ACC112 (cell line): ENCODE measurements at regions not wholly inside any gene's neighbourhood (a gene's known extent, or its start where the extent isn't known, plus 50 kb on each side); places are given as distances from the start of the nearest gene placed in this dataset.
"Not testable (repeated sequence)": the region's sequence is repeated elsewhere in the genome, so short reads cannot be mapped to it uniquely, and the experiment has no call there.

Experiments
- H2AFZ ChIP-seq: fragments of 200-600 bp; sonication (generic); one replicate; pipeline ENCODE4 v1.6.0; 2017; ENCODE audit warnings: antibody characterized with exemption, low read length; ENCODE audit not compliant: unreplicated experiment
- H3K27ac ChIP-seq: fragments of 200-600 bp; sonication (generic); 2 replicates; pipeline ENCODE4 v1.5.1; 2014; ENCODE audit warnings: low read depth, mild to moderate bottlenecking, antibody characterized with exemption, low read length, moderate library complexity
- H3K27me3 ChIP-seq: fragments of 200-600 bp; sonication (generic); 2 replicates; pipeline ENCODE4 v1.6.1; 2014; ENCODE audit warnings: mild to moderate bottlenecking, antibody characterized with exemption, low read length, moderate library complexity, mixed read lengths; ENCODE audit not compliant: insufficient read depth
- H3K36me3 ChIP-seq: fragments of 200-600 bp; sonication (generic); 2 replicates; pipeline ENCODE4 v1.6.1; 2016; ENCODE audit warnings: mild to moderate bottlenecking, antibody characterized with exemption, low read length, moderate library complexity, mixed read lengths; ENCODE audit not compliant: insufficient read depth
- H3K4me1 ChIP-seq: fragments of 200-600 bp; sonication (generic); one replicate; pipeline ENCODE4 v1.6.1; 2016; ENCODE audit warnings: low read length, mixed read lengths; ENCODE audit not compliant: insufficient read depth, unreplicated experiment, control insufficient read depth
- H3K4me3 ChIP-seq: fragments of 200-600 bp; sonication (generic); 2 replicates; pipeline ENCODE4 v1.5.1; 2014; ENCODE audit warnings: mild to moderate bottlenecking, low read depth, low read length
- H3K79me2 ChIP-seq: fragments of 200-600 bp; sonication (generic); one replicate; pipeline ENCODE4 v1.6.0; 2016; ENCODE audit warnings: low read length; ENCODE audit not compliant: control insufficient read depth, unreplicated experiment, insufficient read depth

- Histone ChIP-seq H3K36me3 (no peaks in the 10 kb centered on the region), H3K27me3 (no peaks in the 10 kb centered on the region), H3K4me3 (no peak overlapping the region), H3K4me1 (no peaks in the 10 kb centered on the region), H3K27ac (no peak overlapping the region), H3K79me2 (no peaks in the 10 kb centered on the region), H2AFZ (no peak overlapping the region)
Observed at GRCh38 chrX:138874271-138874935, 162.9 kb upstream of the FGF13 start.

- H3K4me3 ChIP-seq, H2AFZ ChIP-seq: not testable (repeated sequence)
Observed at GRCh38 chrX:138873640-138874039, 162.1 kb upstream of the FGF13 start.

DNA sequence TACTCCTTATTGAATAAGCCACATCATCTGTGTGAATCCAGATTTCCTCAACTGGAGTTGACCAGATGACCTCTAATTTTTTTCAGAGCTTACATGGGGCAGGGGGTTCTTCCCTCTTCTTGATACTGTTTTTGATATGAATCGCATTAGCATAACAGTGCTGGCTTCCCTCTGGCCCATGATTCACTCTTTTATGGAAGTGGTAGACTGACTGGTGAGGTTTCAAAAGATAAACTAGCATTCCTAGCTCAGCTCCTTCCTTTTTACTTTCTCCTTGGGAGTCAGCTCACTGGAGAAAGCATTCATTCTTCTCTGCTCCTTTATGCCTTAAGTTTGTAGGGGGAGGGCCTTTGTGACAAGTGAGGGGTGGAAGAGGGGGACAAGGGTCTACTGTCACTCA lies 161.0 kb upstream of the FGF13 start:
- Histone ChIP-seq H3K4me3 (no peak overlapping the region), H3K27me3 (no peaks in the 10 kb centered on the region), H3K79me2 (no peaks in the 10 kb centered on the region), H2AFZ (no peak overlapping the region), H3K27ac (no peak overlapping the region), H3K4me1 (no peaks in the 10 kb centered on the region), H3K36me3 (no peaks in the 10 kb centered on the region)

More at GRCh38 chrX:138873640-138874039, 162.1 kb upstream of the FGF13 start:
- not testable (repeated sequence) for H3K36me3 ChIP-seq, H3K27me3 ChIP-seq, H3K4me1 ChIP-seq, H3K79me2 ChIP-seq, H3K27ac ChIP-seq

- Histone ChIP-seq H3K4me3 (no peak overlapping the region), H3K4me1 (no peaks in the 10 kb centered on the region), H3K36me3 (no peaks in the 10 kb centered on the region), H3K27ac (no peak overlapping the region), H2AFZ (no peak overlapping the region), H3K79me2 (no peaks in the 10 kb centered on the region), H3K27me3 (no peaks in the 10 kb centered on the region)
Observed at GRCh38 chrX:138871739-138872138, 160.2 kb upstream of the FGF13 start.

GRCh38 chrX:138866643-138867042 lies 155.1 kb upstream of the FGF13 start:
- no peak overlapping the region for H3K4me3 ChIP-seq
- H3K36me3 ChIP-seq = no peaks in the 10 kb centered on the region
- no peak overlapping the region for H3K27ac ChIP-seq
- no peak overlapping the region for H2AFZ ChIP-seq
- H3K27me3 ChIP-seq = no peaks in the 10 kb centered on the region
- no peaks in the 10 kb centered on the region for H3K79me2 ChIP-seq
- no peaks in the 10 kb centered on the region for H3K4me1 ChIP-seq

- H2AFZ ChIP-seq = no peak overlapping the region
- H3K27me3 ChIP-seq = no peaks in the 10 kb centered on the region
- H3K36me3 ChIP-seq = no peaks in the 10 kb centered on the region
- no peaks in the 10 kb centered on the region for H3K4me1 ChIP-seq
- H3K27ac ChIP-seq = no peak overlapping the region
- H3K79me2 ChIP-seq = no peaks in the 10 kb centered on the region
- no peak overlapping the region for H3K4me3 ChIP-seq
Observed at GRCh38 chrX:138865093-138865649, 153.7 kb upstream of the FGF13 start.

DNA sequence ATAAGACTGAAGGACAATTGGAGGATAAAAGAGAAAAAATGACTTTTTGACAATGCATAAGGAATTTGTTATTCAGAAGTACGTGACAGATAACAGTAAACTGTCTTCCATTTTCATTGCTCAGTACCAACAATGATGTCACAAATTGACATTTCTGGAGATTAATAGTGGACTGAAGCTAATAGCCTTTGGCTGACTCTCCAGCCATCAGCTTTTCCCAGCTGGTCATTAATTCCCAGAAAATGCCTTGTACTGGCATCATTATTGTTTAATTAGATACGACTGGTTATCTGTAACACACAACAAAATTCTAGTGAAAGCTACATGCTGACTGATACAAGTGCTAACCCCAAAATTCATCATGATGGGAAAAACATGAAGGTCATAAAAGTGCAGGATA lies 147.9 kb upstream of the FGF13 start:
- no peaks in the 10 kb centered on the region for H3K79me2 ChIP-seq
- no peaks in the 10 kb centered on the region for H3K36me3 ChIP-seq
- no peak overlapping the region for H2AFZ ChIP-seq
- H3K27ac ChIP-seq = no peak overlapping the region
- H3K4me3 ChIP-seq = no peak overlapping the region
- no peaks in the 10 kb centered on the region for H3K27me3 ChIP-seq
- H3K4me1 ChIP-seq = no peaks in the 10 kb centered on the region

DNA sequence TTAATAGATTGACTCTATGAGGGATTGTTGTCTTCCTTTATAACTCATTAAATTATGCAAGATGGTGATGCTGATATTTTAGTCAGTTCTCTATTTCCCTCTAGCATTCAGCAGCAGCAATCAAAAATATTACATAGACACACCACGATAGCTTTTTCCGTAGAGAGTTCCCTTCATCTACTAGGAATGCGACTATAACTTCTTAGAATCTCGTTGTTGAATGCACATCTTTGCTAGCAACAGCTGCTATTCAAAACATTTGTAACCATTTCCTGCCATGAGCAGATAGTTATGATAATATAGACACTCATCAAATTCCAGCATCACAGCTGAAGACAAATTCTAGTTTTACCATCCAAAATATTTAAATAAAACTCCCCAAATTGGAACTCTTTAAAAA lies 147.4 kb upstream of the FGF13 start:
- H3K27ac ChIP-seq = no peak overlapping the region
- H3K4me3 ChIP-seq = no peak overlapping the region
- no peaks in the 10 kb centered on the region for H3K79me2 ChIP-seq
- no peaks in the 10 kb centered on the region for H3K4me1 ChIP-seq
- H3K36me3 ChIP-seq = no peaks in the 10 kb centered on the region
- H2AFZ ChIP-seq = no peak overlapping the region
- H3K27me3 ChIP-seq = no peaks in the 10 kb centered on the region

GRCh38 chrX:138858438-138858837 lies 146.9 kb upstream of the FGF13 start:
- H3K79me2 ChIP-seq = no peaks in the 10 kb centered on the region

GRCh38 chrX:138856881-138857604 lies 145.5 kb upstream of the FGF13 start:
- Histone ChIP-seq H3K27ac (no peak overlapping the region), H3K36me3 (no peaks in the 10 kb centered on the region), H3K4me3 (no peak overlapping the region), H3K27me3 (no peaks in the 10 kb centered on the region), H3K79me2 (no peaks in the 10 kb centered on the region), H2AFZ (no peak overlapping the region), H3K4me1 (no peaks in the 10 kb centered on the region)

More at GRCh38 chrX:138858438-138858837, 146.9 kb upstream of the FGF13 start:
- Histone ChIP-seq H2AFZ (no peak overlapping the region), H3K4me1 (no peaks in the 10 kb centered on the region), H3K4me3 (no peak overlapping the region), H3K27me3 (no peaks in the 10 kb centered on the region), H3K27ac (no peak overlapping the region), H3K36me3 (no peaks in the 10 kb centered on the region)

DNA sequence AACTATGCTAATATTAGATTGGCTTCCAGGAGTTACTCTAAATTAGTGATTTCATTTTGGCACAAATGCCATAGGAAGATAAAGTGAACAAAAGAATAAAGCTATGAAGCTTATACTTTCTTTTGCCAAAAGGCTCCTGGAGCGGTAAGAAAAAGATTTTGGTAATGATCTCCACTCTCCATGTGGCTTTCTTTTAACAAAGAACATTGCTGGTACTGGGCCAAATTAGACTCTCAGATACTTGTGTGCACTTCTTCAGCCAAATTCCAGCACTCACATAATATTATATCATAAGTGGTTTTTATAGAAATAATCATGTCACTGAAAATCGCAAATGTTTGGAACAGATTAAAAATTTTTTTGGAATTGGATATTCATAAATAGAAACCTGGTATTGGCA lies 142.4 kb upstream of the FGF13 start:
- Histone ChIP-seq H3K4me1 (no peaks in the 10 kb centered on the region), H2AFZ (no peak overlapping the region), H3K27me3 (no peaks in the 10 kb centered on the region), H3K36me3 (no peaks in the 10 kb centered on the region), H3K79me2 (no peaks in the 10 kb centered on the region), H3K4me3 (no peak overlapping the region), H3K27ac (no peak overlapping the region)
